ENCODE measurements at regions not wholly inside any gene's neighbourhood (a gene's known extent, or its start where the extent isn't known, plus 50 kb on each side); places are given as distances from the start of the nearest gene placed in this dataset.

DNA sequence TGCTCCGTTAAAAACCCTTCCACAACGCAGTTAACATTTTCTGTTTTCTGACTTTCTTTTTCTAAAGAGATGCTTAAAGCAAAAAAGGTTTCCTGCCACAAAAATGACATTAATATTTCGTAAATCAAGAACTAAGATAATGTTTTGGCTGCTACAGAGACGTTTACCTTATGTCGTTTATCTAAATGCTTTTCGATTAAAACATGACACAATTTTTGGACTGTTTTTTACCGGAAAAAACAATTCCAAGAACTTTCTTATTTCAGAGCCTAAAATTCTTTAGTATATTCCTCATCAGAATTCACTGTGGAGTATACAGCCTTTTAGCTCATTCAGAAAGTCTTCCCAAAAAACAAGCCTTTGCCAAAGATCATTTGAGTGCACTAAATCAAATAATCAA is 278.0 kb upstream of the TCF4 start:
- TF ChIP-seq CTCF (IDR thresholded peaks at IDR 0.05) (no peak), POLR2AphosphoS5 (IDR thresholded peaks at IDR 0.05) (no peak), POLR2A (IDR thresholded peaks at IDR 0.05; ENCODE audit: low read depth) (no peak), EP300 (IDR thresholded peaks at IDR 0.05) (no peak)
